ENCODE measurements at regions not wholly inside any gene's neighbourhood (a gene's known extent, or its start where the extent isn't known, plus 50 kb on each side); places are given as distances from the start of the nearest gene placed in this dataset.

- Histone ChIP-seq H3K9ac (ENCODE audit: low read depth in 1 of 2, low read length in 2 of 2) (no peak overlapping the region), H3K4me1 (ENCODE audit: control insufficient read depth in 4 of 4, insufficient read depth in 4 of 4, low read length in 3 of 4) (no peaks in the 10 kb centered on the region), H3K9me3 (ENCODE audit: control insufficient read depth in 4 of 4, low read length in 3 of 4) (peaks cover 0 to 2% (median 0%) of the 10 kb centered on the region in 4 donors), H3K27ac (ENCODE audit: low read depth in 1 of 2, low read length in 2 of 2) (no peak overlapping the region), H3K27me3 (ENCODE audit: control insufficient read depth in 4 of 4, insufficient read depth in 4 of 4, low read length in 3 of 4) (no peaks in the 10 kb centered on the region), H3K4me3 (ENCODE audit: low read depth in 1 of 3, low read length in 3 of 3) (no peak overlapping the region), H3K36me3 (ENCODE audit: control insufficient read depth in 4 of 4, insufficient read depth in 3 of 4, low read depth in 1 of 4, low read length in 3 of 4) (no peaks in the 10 kb centered on the region)
- DNase-seq (ENCODE audit: low spot score) = no peak
- TF ChIP-seq CTCF (IDR thresholded peaks at IDR 0.05; ENCODE audit: low read depth, low read length, missing input control) (no peak), SP1 (IDR thresholded peaks at IDR 0.05) (no peak), NR2F2 (IDR thresholded peaks at IDR 0.05) (no peak), RXRA (IDR thresholded peaks at IDR 0.05) (no peak), ZBTB33 (IDR thresholded peaks at IDR 0.05) (no peak), ATF3 (IDR thresholded peaks at IDR 0.05) (no peak), EGR1 (IDR thresholded peaks at IDR 0.05; ENCODE audit: low read depth in 2 of 2) (no peak), FOXA1 (IDR thresholded peaks at IDR 0.05) (no peak), MAX (IDR thresholded peaks at IDR 0.05) (no peak), YY1 (IDR thresholded peaks at IDR 0.05) (no peak), FOXA2 (IDR thresholded peaks at IDR 0.05) (no peak), REST (IDR thresholded peaks at IDR 0.05) (no peak)
Measured at GRCh38 chrX:7996851-7997250, 69.6 kb upstream of the PNPLA4 start.

- DNase-seq (ENCODE audit: low spot score) = peak; percentile 33
- peak; percentile 74 to 87 for TF ChIP-seq RAD21 (IDR thresholded peaks at IDR 0.05)
- no peak for TF ChIP-seq MAX (IDR thresholded peaks at IDR 0.05)
- peak; percentile 69 for TF ChIP-seq CTCF (IDR thresholded peaks at IDR 0.05; ENCODE audit: low read depth, low read length, missing input control)
Measured at GRCh38 chrX:7996414-7996813, 69.2 kb upstream of the PNPLA4 start.

More at GRCh38 chrX:7996414-7996813, 69.2 kb upstream of the PNPLA4 start:
- Histone ChIP-seq H3K9ac (ENCODE audit: low read depth in 1 of 2, low read length in 2 of 2) (no peak overlapping the region), H3K9me3 (ENCODE audit: control insufficient read depth in 4 of 4, low read length in 3 of 4) (peaks cover 0 to 2% (median 0%) of the 10 kb centered on the region in 4 donors), H3K4me1 (ENCODE audit: control insufficient read depth in 4 of 4, insufficient read depth in 4 of 4, low read length in 3 of 4) (no peaks in the 10 kb centered on the region), H3K27ac (ENCODE audit: low read depth in 1 of 2, low read length in 2 of 2) (no peak overlapping the region), H3K36me3 (ENCODE audit: control insufficient read depth in 4 of 4, insufficient read depth in 3 of 4, low read depth in 1 of 4, low read length in 3 of 4) (no peaks in the 10 kb centered on the region), H3K27me3 (ENCODE audit: control insufficient read depth in 4 of 4, insufficient read depth in 4 of 4, low read length in 3 of 4) (no peaks in the 10 kb centered on the region), H3K4me3 (ENCODE audit: low read depth in 1 of 3, low read length in 3 of 3) (no peak overlapping the region)
- WGBS = 23% methylated on average over 2 of the region's 2 CpGs

Data from liver (tissue), 8 donors.